Adipocyte (in vitro differentiated cells): ENCODE measurements at regions not wholly inside any gene's neighbourhood (a gene's known extent, or its start where the extent isn't known, plus 50 kb on each side); places are given as distances from the start of the nearest gene placed in this dataset.
A peak's percentile ranks its signal among the peaks of the same experiment; 100 is the strongest.

Experiments
- DNase-seq: peaks from one replicate; pipeline ENCODE4 v3.0.0-alpha.2; 2015; ENCODE audit warnings: low read depth
- H3K27me3 ChIP-seq: replicated peaks from 2 replicates; pipeline ENCODE4 v1.7.0; 2013; ENCODE audit warnings: mild to moderate bottlenecking, low read length, moderate library complexity; ENCODE audit not compliant: control insufficient read depth, insufficient read depth
- H3K36me3 ChIP-seq: 2 replicates; pipeline ENCODE4 v1.7.0; 2013; ENCODE audit warnings: low read length, mild to moderate bottlenecking, moderate library complexity; ENCODE audit not compliant: control insufficient read depth, insufficient read depth, severe bottlenecking
- H3K4me1 ChIP-seq: 2 replicates; pipeline ENCODE4 v1.7.0; 2013; ENCODE audit warnings: mild to moderate bottlenecking, low read length, moderate library complexity; ENCODE audit not compliant: control insufficient read depth, insufficient read depth
- H3K4me3 ChIP-seq: 2 replicates; pipeline ENCODE4 v1.7.0; 2013; ENCODE audit warnings: mild to moderate bottlenecking, low read length, moderate library complexity
- H3K9ac ChIP-seq: 2 replicates; pipeline ENCODE4 v1.7.0; 2013; ENCODE audit warnings: mild to moderate bottlenecking, low read length, moderate library complexity
- H3K9me3 ChIP-seq: 2 replicates; pipeline ENCODE4 v1.7.0; 2013; ENCODE audit warnings: mild to moderate bottlenecking, low read length, moderate library complexity; ENCODE audit not compliant: control insufficient read depth

DNA sequence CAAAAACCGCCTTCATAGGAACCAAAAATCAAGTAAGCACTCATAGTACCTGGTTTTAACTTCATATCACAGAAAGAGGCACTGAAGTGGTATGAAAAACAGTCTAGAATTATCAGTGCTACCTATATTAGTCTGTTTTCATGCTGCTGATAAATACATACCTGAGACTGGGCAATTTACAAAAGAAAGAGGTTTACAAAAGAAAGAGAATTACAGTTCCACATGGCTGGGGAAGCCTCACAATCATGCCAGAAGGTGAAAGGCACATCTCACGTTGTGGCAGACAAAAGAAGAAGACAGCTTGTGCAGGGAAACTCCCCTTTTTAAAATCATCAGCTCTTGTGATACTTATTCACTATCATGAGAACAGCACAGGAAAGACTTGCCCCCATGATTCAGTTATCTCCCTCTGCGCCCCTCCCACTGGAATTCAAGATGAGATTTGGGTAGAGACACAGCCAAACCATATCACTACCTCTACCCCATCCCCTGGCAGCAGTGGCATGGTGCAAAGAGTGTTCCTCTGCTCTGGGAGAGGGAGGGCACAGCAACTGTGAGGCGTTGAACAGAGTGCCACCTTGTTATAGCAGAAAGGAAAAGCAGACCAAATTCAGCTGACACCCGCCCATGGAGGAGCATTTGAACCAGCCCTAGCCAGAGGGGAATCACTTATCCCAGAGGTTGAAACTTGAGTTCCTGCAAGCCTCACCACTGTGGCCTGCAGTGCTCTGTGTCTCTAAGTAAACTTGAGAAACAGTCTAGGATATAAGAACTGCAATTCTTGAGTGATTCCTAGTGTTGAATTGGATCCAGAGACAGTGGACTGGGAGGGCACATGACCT, 61.9 kb upstream of the PTPRZ1 start:
- Histone ChIP-seq H3K4me1 (no peaks in the 10 kb centered on the region), H3K27me3 (no peaks in the 10 kb centered on the region), H3K9me3 (peaks cover 11% of the 10 kb centered on the region), H3K4me3 (no peak overlapping the region), H3K9ac (no peak overlapping the region), H3K36me3 (no peaks in the 10 kb centered on the region)
- DNase-seq, result no peak

DNA sequence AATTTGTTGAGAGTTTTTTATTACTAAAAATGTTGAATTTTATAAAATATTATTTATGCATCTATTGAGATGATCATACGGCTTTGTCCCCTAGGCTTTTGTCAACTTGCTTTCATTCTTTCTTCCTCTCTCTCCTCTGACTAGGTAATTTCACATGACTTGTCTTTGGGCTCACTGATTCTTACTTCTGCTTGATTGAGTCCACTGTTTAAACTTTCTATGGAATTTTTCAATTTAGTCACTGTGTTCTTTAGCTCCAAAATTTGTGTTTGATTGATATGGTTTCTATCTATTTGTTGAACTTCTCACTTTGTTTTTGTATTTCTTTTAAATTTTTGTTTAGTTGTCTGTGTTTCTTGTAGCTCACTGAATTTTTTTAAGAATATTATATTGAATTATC, 65.9 kb upstream of the PTPRZ1 start:
- peaks cover 11% of the 10 kb centered on the region for H3K9me3 ChIP-seq
- H3K4me1 ChIP-seq, result no peaks in the 10 kb centered on the region
- H3K27me3 ChIP-seq, result no peaks in the 10 kb centered on the region
- no peak overlapping the region for H3K4me3 ChIP-seq
- no peaks in the 10 kb centered on the region for H3K36me3 ChIP-seq
- no peak overlapping the region for H3K9ac ChIP-seq
- DNase-seq, result no peak

DNA sequence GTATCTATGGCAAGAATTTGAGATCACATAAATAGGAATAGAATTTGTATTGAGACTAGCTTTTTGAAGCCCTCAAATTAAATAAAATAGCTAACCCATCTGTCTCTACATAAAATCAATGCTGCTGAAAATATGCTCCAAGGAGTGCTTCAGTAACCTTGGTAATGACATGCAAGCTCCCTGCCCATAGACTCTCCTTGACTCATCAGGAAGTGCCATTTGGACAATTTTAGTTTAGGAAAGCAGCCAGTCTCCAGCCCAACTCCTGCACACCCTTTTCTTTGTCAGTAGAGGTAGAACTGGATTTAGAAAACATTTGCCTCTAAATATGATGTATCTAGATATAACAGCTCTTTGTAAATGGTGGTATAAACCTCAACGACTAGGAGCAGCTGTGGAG, 69.9 kb upstream of the PTPRZ1 start:
- Histone ChIP-seq H3K27me3 (no peaks in the 10 kb centered on the region), H3K4me3 (no peak overlapping the region), H3K9me3 (peaks cover 11% of the 10 kb centered on the region), H3K36me3 (no peaks in the 10 kb centered on the region), H3K9ac (no peak overlapping the region), H3K4me1 (no peaks in the 10 kb centered on the region)
- no peak for DNase-seq

DNA sequence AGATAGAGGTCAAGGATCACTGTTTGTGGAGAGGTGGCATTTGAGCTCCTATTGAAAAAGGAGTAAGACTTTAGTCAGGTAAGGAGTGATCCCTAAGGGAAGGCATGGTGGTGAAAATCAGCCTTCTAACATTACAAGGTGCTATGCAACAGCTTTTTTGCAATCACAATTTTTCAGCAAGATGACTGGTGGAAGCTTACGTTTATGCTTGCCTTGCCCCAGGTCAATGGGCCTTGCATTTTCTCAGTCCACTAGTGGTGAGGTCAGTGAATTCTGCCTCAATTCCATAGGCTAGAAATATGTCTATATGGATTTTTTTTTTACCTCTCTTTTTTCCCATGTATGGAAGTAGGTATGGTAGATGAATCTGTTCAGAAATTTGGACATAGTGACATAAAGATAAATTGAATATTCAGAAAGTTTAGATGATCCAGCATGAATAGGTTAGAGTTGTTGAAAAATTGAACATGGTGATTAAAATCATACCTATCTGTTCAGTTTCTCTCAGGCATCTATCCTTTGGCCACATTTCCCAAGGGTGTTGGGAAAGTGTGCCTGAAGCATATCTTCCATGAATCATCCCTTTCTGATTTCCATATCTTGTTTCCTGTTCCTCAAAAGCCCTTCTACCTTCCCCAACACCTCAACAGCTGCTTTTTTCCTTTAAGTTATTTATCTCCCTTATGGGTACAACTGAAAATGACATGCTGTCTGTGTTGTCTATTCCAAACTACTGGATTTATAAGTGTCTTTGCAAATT, 71.9 kb upstream of the PTPRZ1 start:
- Histone ChIP-seq H3K36me3 (no peaks in the 10 kb centered on the region), H3K27me3 (no peaks in the 10 kb centered on the region), H3K9ac (no peak overlapping the region), H3K4me1 (no peaks in the 10 kb centered on the region), H3K4me3 (no peak overlapping the region), H3K9me3 (no peaks in the 10 kb centered on the region)
- DNase-seq, result no peak

DNA sequence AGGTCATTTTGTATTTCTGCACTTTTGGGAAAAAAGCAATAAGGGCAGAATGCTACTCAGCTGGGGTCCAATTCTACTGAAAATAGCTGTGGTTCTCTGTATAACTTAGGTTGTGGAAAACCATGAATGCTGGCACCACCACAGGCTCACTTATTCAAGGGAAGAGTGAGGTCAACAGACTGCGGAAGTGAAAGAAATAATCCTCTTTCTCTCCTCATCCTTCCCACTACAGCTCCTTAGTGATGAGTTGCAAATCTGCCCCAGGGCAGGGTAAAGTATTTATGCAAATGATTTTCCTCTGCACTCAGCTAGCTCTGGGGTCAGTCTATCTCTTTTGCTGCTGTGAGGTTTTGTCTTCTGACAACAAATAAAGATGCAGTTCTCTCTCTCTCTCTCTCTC, 74.1 kb upstream of the PTPRZ1 start:
- no peak overlapping the region for H3K4me3 ChIP-seq
- H3K27me3 ChIP-seq, result no peaks in the 10 kb centered on the region
- no peaks in the 10 kb centered on the region for H3K9me3 ChIP-seq
- H3K36me3 ChIP-seq, result no peaks in the 10 kb centered on the region
- H3K4me1 ChIP-seq, result no peaks in the 10 kb centered on the region
- no peak overlapping the region for H3K9ac ChIP-seq
- DNase-seq, result no peak

DNA sequence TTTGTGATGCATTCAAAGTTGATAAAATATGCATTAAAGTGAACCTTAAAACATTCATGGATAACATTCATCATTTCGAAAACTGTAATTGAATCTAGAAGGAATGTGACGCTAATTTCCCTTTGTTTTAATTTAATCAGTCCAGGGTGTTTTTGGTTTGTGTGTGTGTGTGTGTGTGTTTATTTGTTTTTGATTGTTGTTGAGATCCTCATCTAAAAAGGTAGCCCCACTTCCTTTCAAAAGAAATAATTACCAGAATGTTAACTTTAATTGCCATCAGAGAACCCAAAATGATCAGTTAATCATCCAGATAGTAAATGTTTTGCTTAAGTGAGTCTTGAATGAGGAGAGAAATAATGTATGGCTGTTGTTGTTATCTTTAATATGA, 74.5 kb upstream of the PTPRZ1 start:
- Histone ChIP-seq H3K36me3 (no peaks in the 10 kb centered on the region), H3K27me3 (no peaks in the 10 kb centered on the region), H3K4me3 (no peak overlapping the region), H3K9ac (no peak overlapping the region), H3K9me3 (no peaks in the 10 kb centered on the region), H3K4me1 (no peaks in the 10 kb centered on the region)
- no peak for DNase-seq

DNA sequence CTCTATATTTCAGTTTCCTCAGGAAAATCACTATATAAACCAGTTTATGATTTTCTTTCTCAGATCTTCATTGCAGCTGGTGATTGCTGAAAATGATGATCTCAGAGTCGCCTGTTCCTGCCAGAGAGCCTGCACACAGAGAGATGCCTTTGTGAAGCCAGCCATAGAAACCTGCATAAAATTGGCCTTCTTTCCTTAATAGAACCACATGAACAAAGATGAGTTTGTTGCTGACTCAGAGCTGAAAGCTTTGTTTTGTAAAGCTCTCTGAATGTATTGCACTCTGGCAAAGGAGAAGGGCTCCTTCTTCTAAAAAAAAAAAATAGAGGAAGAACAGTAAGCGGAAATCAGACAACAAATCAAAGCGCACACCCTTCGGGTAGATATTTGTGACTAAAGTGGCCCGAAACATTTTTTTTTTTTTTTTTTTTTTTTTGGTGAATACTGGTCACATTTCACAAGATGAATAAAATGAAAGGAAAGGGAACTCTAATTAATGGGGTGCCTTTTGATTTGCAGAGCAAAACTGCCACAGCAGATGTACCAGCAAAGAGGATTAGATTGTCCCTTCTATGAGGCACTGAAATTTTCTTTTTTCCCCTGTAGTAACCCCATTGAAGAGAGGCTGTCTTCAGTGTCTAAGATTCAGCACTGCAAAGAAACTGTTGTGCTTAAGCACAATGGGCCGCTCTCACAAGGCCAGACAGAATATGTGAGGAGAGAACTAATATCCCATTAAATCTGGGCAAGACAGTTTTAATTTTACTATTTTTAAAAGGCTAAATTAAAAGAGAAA, 75.1 kb upstream of the PTPRZ1 start:
- peak; percentile 3 for DNase-seq
- Histone ChIP-seq H3K4me1 (no peaks in the 10 kb centered on the region), H3K4me3 (no peak overlapping the region), H3K9ac (no peak overlapping the region), H3K36me3 (no peaks in the 10 kb centered on the region), H3K27me3 (no peaks in the 10 kb centered on the region), H3K9me3 (no peaks in the 10 kb centered on the region)

DNA sequence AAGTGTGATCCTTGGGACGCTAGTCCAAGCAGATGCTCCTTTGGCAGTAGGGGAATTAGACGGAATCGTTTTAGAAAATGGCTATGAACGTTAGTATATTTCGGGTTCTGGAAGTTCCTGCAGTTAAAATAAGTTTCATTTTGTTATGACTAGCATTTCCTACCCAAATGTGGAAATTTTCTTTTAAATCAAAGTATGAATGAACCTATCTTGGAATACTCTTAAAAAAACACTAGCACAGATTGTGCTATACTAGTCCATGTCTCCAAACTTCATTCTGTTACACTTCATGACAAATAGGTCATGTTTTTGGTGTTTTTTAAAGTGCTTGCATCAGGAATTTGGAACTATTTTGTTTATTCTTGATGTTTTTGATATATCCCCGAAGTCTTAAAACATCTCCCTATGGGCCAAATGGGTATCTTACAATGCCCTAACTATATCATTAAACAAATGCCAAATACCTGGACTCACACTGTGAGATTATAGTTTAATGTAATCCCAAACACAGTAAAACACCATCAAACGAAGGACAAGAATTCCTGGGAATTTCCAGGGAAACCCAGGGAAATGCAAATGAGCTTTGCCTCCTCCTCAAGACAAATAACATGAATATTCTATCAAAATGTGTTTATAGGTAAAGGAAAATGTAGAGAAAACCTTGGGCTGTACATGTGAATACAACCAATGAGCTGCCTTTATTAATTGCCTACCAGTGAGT, 75.9 kb upstream of the PTPRZ1 start:
- no peak overlapping the region for H3K9ac ChIP-seq
- no peak for DNase-seq
- H3K4me3 ChIP-seq, result no peak overlapping the region
- H3K36me3 ChIP-seq, result no peaks in the 10 kb centered on the region
- H3K27me3 ChIP-seq, result no peaks in the 10 kb centered on the region
- no peaks in the 10 kb centered on the region for H3K4me1 ChIP-seq
- no peaks in the 10 kb centered on the region for H3K9me3 ChIP-seq

DNA sequence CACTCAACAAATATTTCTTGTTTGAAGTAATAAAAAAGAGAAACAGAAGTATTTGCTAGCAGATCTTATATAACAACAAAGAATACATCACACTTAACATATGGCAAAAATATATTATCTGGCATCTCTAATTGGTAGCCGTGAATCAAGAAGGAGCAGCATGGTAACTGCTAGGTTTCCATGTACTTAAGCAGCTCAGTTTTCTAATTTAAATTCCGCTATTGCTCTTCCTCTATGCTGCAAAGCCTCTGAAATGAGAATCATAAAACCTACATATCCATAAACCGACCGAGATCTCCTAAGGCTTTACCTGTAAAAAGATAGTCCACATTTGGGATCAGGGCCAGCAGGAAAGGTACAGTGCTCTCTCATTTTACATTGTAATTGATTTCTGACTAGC, 76.6 kb upstream of the PTPRZ1 start:
- Histone ChIP-seq H3K9me3 (no peaks in the 10 kb centered on the region), H3K4me3 (no peak overlapping the region), H3K27me3 (no peaks in the 10 kb centered on the region), H3K9ac (no peak overlapping the region), H3K4me1 (no peaks in the 10 kb centered on the region), H3K36me3 (no peaks in the 10 kb centered on the region)
- DNase-seq, result no peak

DNA sequence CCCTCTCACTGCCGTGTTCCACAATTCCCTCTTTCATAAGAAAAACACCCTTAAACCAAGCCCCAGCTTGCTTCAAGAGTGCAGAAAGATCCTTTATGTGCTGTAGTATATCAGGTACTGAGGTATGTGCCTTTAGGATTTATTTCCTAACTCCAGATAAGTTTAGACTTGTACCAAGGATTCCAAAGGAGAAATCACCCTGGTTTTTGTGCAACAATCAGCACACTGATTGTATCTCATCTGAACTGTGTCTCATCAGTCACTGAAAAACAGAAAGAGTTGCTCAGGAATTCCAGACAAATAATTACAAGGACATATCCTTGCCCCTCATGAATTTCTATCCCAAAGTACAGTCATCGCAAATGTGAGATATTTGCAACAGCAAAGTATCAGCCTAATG, 77.2 kb upstream of the PTPRZ1 start:
- Histone ChIP-seq H3K9me3 (no peaks in the 10 kb centered on the region), H3K27me3 (no peaks in the 10 kb centered on the region), H3K36me3 (no peaks in the 10 kb centered on the region), H3K4me1 (no peaks in the 10 kb centered on the region), H3K9ac (no peak overlapping the region), H3K4me3 (no peak overlapping the region)
- no peak for DNase-seq

DNA sequence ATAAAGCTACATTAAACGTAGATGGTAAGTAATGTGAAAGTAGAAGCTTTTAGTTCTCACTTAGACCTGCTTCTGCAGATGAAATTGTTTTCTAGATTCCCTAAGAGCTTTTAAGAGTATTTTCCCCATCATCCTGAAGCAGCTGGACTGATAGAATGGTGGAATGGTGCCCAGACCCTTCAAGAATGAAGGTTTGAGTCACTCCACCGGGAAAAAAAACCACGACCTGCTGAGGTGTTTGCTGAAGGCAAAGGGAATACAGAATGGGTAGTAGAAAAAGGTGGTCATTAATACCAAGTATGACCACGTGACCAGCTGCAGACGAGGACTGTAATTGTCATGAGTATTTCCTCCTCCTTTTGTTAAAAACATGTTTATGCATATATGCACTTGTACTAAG, 79.2 kb upstream of the PTPRZ1 start:
- no peak for DNase-seq
- Histone ChIP-seq H3K36me3 (no peaks in the 10 kb centered on the region), H3K9me3 (no peaks in the 10 kb centered on the region), H3K4me1 (no peaks in the 10 kb centered on the region), H3K27me3 (no peaks in the 10 kb centered on the region), H3K4me3 (no peak overlapping the region), H3K9ac (no peak overlapping the region)
